HEK293 (cell line): ENCODE measurements at regions not wholly inside any gene's neighbourhood (a gene's known extent, or its start where the extent isn't known, plus 50 kb on each side); places are given as distances from the start of the nearest gene placed in this dataset.
"Not testable (repeated sequence)": the region's sequence is repeated elsewhere in the genome, so short reads cannot be mapped to it uniquely, and the experiment has no call there.

ENCODE experiments used
- CTCF ChIA-PET: fragments of 350-600 bp; formaldehyde crosslinking; extraction: SDS; loops from one replicate; lab custom pipeline; 2021; ENCODE audit warnings: antibody characterized with exemption; lab: Yijun Ruan, JAX
- POLR2A ChIA-PET: fragments of 300-600 bp; formaldehyde crosslinking; extraction: SDS; loops from one replicate; lab custom pipeline; 2020; ENCODE audit warnings: antibody characterized with exemption, inconsistent platforms; lab: Yijun Ruan, JAX
- H3K27ac ChIP-seq: fragments of 200-500 bp; sonication (Bioruptor generic); 2 replicates; pipeline ENCODE4 v1.5.1; 2014; ENCODE audit warnings: low read depth, low read length, control low read depth, inconsistent platforms; ENCODE audit errors: extremely low read depth
- H3K36me3 ChIP-seq, 2 experiments: fragments of 200-500 bp in 1 of 2; sonication (Bioruptor generic) in 1 of 2; 1 replicate in 1 of 2; 2 replicates in 1 of 2; pipeline ENCODE4 v1.5.1; 2014 to 2017; ENCODE audit warnings: inconsistent platforms in 2 of 2, low read length in 2 of 2; ENCODE audit not compliant: control insufficient read depth in 2 of 2, insufficient read depth in 1 of 2
- H3K4me1 ChIP-seq: fragments of 200-500 bp; sonication (Bioruptor generic); 2 replicates; pipeline ENCODE4 v1.5.1; 2014; ENCODE audit warnings: mild to moderate bottlenecking, low read length, inconsistent platforms; ENCODE audit not compliant: control insufficient read depth, insufficient read depth
- H3K4me3 ChIP-seq: 2 replicates; pipeline ENCODE4 v1.5.1; 2011; ENCODE audit warnings: low read depth, mild to moderate bottlenecking, control low read depth, low read length, moderate library complexity
- H3K9me3 ChIP-seq: fragments of 200-500 bp; sonication (Bioruptor generic); 2 replicates; pipeline ENCODE4 v1.5.1; 2014; ENCODE audit warnings: low read depth, low read length, inconsistent platforms; ENCODE audit not compliant: control insufficient read depth, insufficient read depth
- HOXA7 ChIP-seq: sonication (generic); formaldehyde crosslinking; IDR thresholded peaks from 2 replicates; pipeline ENCODE4 v1.8.1; 2022; ENCODE audit warnings: missing genetic modification reagents, borderline replicate concordance
- SCRT1 ChIP-seq: fragments of 450-650 bp; formaldehyde crosslinking; IDR thresholded peaks from 2 replicates; pipeline ENCODE4 v1.5.1; 2016; ENCODE audit warnings: missing biosample characterization, missing genetic modification characterization, borderline replicate concordance
- SCRT2 ChIP-seq: fragments of 450-650 bp; formaldehyde crosslinking; IDR thresholded peaks from 2 replicates; pipeline ENCODE4 v1.5.1; 2016; ENCODE audit warnings: missing biosample characterization, missing genetic modification characterization
- SP2 ChIP-seq: fragments of 450-650 bp; formaldehyde crosslinking; IDR thresholded peaks from 2 replicates; pipeline ENCODE4 v1.5.1; 2016; ENCODE audit warnings: missing biosample characterization, missing genetic modification characterization
- TRIM28 ChIP-seq: IDR thresholded peaks from 2 replicates; pipeline ENCODE4 v1.6.1; 2011; ENCODE audit warnings: low read length, control low read depth, borderline replicate concordance
- ZFP37 ChIP-seq: fragments of 450-650 bp; formaldehyde crosslinking; IDR thresholded peaks from 2 replicates; pipeline ENCODE4 v1.5.1; 2016; ENCODE audit warnings: missing biosample characterization, missing genetic modification characterization
- ZIC2 ChIP-seq: fragments of 450-650 bp; formaldehyde crosslinking; IDR thresholded peaks from 2 replicates; pipeline ENCODE4 v1.5.1; 2016; ENCODE audit warnings: missing biosample characterization, missing genetic modification characterization
- ZNF146 ChIP-seq: fragments of 450-650 bp; formaldehyde crosslinking; IDR thresholded peaks from 2 replicates; pipeline ENCODE4 v1.5.1; 2016; ENCODE audit warnings: missing biosample characterization, missing genetic modification characterization
- ZNF155 ChIP-seq: fragments of 450-650 bp; formaldehyde crosslinking; IDR thresholded peaks from 2 replicates; pipeline ENCODE4 v1.5.1; 2016; ENCODE audit warnings: missing biosample characterization, missing genetic modification characterization
- ZNF184 ChIP-seq: fragments of 450-650 bp; IDR thresholded peaks from 2 replicates; pipeline ENCODE4 v1.5.1; 2018; ENCODE audit warnings: missing biosample characterization, mild to moderate bottlenecking, missing genetic modification characterization
- ZNF223 ChIP-seq: fragments of 450-650 bp; formaldehyde crosslinking; IDR thresholded peaks from 2 replicates; pipeline ENCODE4 v1.5.1; 2016; ENCODE audit warnings: missing biosample characterization, missing genetic modification characterization
- ZNF292 ChIP-seq: fragments of 450-650 bp; formaldehyde crosslinking; IDR thresholded peaks from 2 replicates; pipeline ENCODE4 v1.5.1; 2016; ENCODE audit warnings: low read depth, missing biosample characterization, missing genetic modification characterization, borderline replicate concordance
- ZNF341 ChIP-seq: fragments of 450-650 bp; formaldehyde crosslinking; IDR thresholded peaks from 2 replicates; pipeline ENCODE4; 2016; ENCODE audit warnings: low read depth, missing biosample characterization, missing genetic modification characterization
- ZNF416 ChIP-seq: fragments of 450-650 bp; formaldehyde crosslinking; IDR thresholded peaks from 2 replicates; pipeline ENCODE4 v1.5.1; 2016; ENCODE audit warnings: missing biosample characterization, missing genetic modification characterization
- ZNF530 ChIP-seq: fragments of 450-650 bp; formaldehyde crosslinking; IDR thresholded peaks from 2 replicates; pipeline ENCODE4 v1.5.1; 2016; ENCODE audit warnings: low read depth, missing biosample characterization, missing genetic modification characterization
- ZNF610 ChIP-seq: fragments of 450-650 bp; formaldehyde crosslinking; IDR thresholded peaks from 2 replicates; pipeline ENCODE4 v1.5.1; 2016; ENCODE audit warnings: missing biosample characterization, missing genetic modification characterization, borderline replicate concordance
- ZNF624 ChIP-seq: fragments of 450-650 bp; formaldehyde crosslinking; IDR thresholded peaks from 2 replicates; pipeline ENCODE4 v1.5.1; 2017; ENCODE audit warnings: missing biosample characterization, missing genetic modification characterization
- TF ChIP-seq, protein P1 (sequence below): fragments of 450-650 bp; formaldehyde crosslinking; IDR thresholded peaks from 2 replicates; pipeline ENCODE4 v1.5.1; 2016; ENCODE audit warnings: missing biosample characterization, missing genetic modification characterization
- TF ChIP-seq, protein P2 (sequence below): fragments of 450-650 bp; formaldehyde crosslinking; IDR thresholded peaks from 2 replicates; pipeline ENCODE4; 2016; ENCODE audit warnings: missing biosample characterization, missing genetic modification characterization

DNA sequence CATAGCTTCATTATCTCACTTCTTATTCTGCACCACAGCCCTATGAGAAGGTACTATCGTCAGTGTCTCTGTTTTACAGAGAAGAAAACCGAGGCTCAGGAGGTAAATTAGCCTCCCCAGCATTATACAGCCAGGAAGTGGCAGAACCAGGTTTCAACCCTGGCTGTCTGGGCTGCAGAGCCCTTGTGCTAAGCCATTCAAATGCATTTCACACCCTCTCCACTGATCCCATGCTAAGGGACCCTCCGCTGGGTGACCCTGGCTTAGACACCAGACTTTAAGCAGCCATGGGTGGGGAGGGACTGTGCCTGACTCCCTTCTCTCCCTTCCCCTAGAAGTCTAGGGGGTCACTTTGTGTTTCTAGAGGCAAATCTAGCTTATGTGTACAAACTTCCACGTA lies 87.5 kb downstream of the RRAGC start:
- Histone ChIP-seq H3K27ac (no peak overlapping the region), H3K4me1 (peaks cover 5% of the 10 kb centered on the region; the same call in 1 of the 2 replicates), H3K9me3 (no peaks in the 10 kb centered on the region), H3K36me3 (no peaks in the 10 kb centered on the region), H3K4me3 (no peak overlapping the region)
- ChIA-PET POLR2A (no interaction called here), CTCF (no interaction called here)
- TF ChIP-seq TRIM28 (0 out of 2 replicates have a peak, but pooled peaks have one; percentile 42), SP2 (tag by site-specific recombination) (no peak)

DNA sequence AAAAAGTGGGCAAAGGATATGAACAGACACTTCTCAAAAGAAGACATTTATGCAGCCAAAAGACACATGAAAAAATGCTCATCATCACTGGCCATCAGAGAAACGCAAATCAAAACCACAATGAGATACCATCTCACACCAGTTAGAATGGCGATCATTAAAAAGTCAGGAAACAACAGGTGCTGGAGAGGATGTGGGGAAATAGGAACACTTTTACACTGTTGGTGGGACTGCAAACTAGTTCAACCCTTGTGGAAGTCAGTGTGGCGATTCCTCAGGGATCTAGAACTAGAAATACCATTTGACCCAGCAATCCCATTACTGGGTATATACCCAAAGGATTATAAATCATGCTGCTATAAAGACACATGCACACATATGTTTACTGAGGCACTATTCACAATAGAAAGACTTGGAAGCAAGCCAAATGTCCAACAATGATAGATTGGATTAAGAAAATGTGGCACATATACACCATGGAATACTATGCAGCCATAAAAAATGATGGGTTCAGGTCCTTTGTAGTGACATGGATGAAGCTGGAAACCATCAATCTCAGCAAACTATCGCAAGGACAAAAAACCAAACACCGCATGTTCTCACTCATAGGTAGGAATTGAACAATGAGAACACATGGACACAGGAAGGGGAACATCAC lies 88.9 kb downstream of the RRAGC start:
- POLR2A ChIA-PET, H3K27ac ChIP-seq, H3K4me1 ChIP-seq, CTCF ChIA-PET, H3K4me3 ChIP-seq, H3K9me3 ChIP-seq, H3K36me3 ChIP-seq: not testable (repeated sequence)
- peak; percentile 94 for TF ChIP-seq ZNF146 (tag by site-specific recombination)
- peak; percentile 96 for TF ChIP-seq ZNF184

- H3K27ac ChIP-seq = no peak overlapping the region
- ChIA-PET POLR2A (no interaction called here), CTCF (no interaction called here)
- no peak overlapping the region for H3K4me3 ChIP-seq
- H3K36me3 ChIP-seq = no peaks in the 10 kb centered on the region
- H3K4me1 ChIP-seq = no peaks in the 10 kb centered on the region
- TF ChIP-seq ZNF416 (tag by site-specific recombination) = no peak
- TF ChIP-seq ZIC2 = peak; percentile 63
- no peak for TF ChIP-seq ZNF155 (tag by site-specific recombination)
- TF ChIP-seq SCRT1 (tag by site-specific recombination) = peak; percentile 89
- TF ChIP-seq HOXA7 (CRISPR knock-in tag) = no peak
- TF ChIP-seq ZNF223 (tag by site-specific recombination) = no peak
- no peak for TF ChIP-seq ZFP37 (tag by site-specific recombination)
- TF ChIP-seq, protein P1, sequence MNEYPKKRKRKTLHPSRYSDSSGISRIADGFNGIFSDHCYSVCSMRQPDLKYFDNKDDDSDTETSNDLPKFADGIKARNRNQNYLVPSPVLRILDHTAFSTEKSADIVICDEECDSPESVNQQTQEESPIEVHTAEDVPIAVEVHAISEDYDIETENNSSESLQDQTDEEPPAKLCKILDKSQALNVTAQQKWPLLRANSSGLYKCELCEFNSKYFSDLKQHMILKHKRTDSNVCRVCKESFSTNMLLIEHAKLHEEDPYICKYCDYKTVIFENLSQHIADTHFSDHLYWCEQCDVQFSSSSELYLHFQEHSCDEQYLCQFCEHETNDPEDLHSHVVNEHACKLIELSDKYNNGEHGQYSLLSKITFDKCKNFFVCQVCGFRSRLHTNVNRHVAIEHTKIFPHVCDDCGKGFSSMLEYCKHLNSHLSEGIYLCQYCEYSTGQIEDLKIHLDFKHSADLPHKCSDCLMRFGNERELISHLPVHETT = no peak
- 0 out of 2 replicates have a peak, but pooled peaks have one; percentile 18 for TF ChIP-seq ZNF341 (tag by site-specific recombination)
- TF ChIP-seq, protein P2, sequence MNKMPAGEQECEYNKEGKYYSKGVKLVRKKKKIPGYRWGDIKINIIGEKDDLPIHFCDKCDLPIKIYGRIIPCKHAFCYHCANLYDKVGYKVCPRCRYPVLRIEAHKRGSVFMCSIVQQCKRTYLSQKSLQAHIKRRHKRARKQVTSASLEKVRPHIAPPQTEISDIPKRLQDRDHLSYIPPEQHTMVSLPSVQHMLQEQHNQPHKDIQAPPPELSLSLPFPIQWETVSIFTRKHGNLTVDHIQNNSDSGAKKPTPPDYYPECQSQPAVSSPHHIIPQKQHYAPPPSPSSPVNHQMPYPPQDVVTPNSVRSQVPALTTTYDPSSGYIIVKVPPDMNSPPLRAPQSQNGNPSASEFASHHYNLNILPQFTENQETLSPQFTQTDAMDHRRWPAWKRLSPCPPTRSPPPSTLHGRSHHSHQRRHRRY (tag by site-specific recombination) = no peak
- no peak for TF ChIP-seq ZNF624 (tag by site-specific recombination)
- peak; percentile 92 for TF ChIP-seq SCRT2
- no peak for TF ChIP-seq ZNF292 (tag by site-specific recombination)
- TF ChIP-seq ZNF610 (tag by site-specific recombination) = no peak
- TF ChIP-seq ZNF530 (tag by site-specific recombination) = no peak
- no peaks in the 10 kb centered on the region for H3K9me3 ChIP-seq
Observed at GRCh38 chr1:38766125-38766524, 93.4 kb downstream of the RRAGC start.
